WTC11 (cell line): ENCODE measurements at regions not wholly inside any gene's neighbourhood (a gene's known extent, or its start where the extent isn't known, plus 50 kb on each side); places are given as distances from the start of the nearest gene placed in this dataset.

Experiments
- ATAC-seq: fragments of 200-7000 bp; cut with Tn5 transposase; 2 replicates; pipeline ENCODE4 v1.10.0; 2021; ENCODE audit warnings: mild to moderate bottlenecking, moderate library complexity
- CTCF ChIA-PET: fragments of 300-600 bp; sonication (Branson Sonifier 250); formaldehyde crosslinking; loops from one replicate; lab custom pipeline; 2021; ENCODE audit warnings: antibody characterized with exemption; lab: Charles Lee
- POLR2A ChIA-PET: fragments of 350-600 bp; sonication (Branson Sonifier 250); formaldehyde crosslinking; loops from one replicate; lab custom pipeline; 2021; ENCODE audit warnings: antibody characterized with exemption; lab: Charles Lee
- DNase-seq: peaks from one replicate; pipeline ENCODE4 v3.0.0; 2021; ENCODE audit warnings: low spot score
- H3K27ac Mint-ChIP-seq: 2 replicates; pipeline ENCODE4 v1.8.0; 2021; ENCODE audit warnings: mixed read lengths
- H3K27me3 Mint-ChIP-seq: 2 replicates; pipeline ENCODE4 v1.8.0; 2021; ENCODE audit warnings: low read depth, mild to moderate bottlenecking, moderate library complexity, mixed read lengths
- H3K36me3 Mint-ChIP-seq: 2 replicates; pipeline ENCODE4 v1.8.0; 2021; ENCODE audit warnings: mixed read lengths
- H3K4me1 Mint-ChIP-seq: 2 replicates; pipeline ENCODE4 v1.8.0; 2022; ENCODE audit warnings: mixed read lengths
- H3K4me3 Mint-ChIP-seq: 2 replicates; pipeline ENCODE4 v1.8.0; 2021; ENCODE audit warnings: mild to moderate bottlenecking, moderate library complexity, mixed read lengths
- H3K9me3 Mint-ChIP-seq: 2 replicates; pipeline ENCODE4 v1.8.0; 2021; ENCODE audit warnings: mixed read lengths
- ATF1 ChIP-seq: sonication (generic); formaldehyde crosslinking; IDR thresholded peaks from 2 replicates; pipeline ENCODE4 v1.8.1; 2023; ENCODE audit warnings: mild to moderate bottlenecking, moderate library complexity, missing genetic modification reagents
- ATF3 ChIP-seq: sonication (generic); formaldehyde crosslinking; conservative IDR thresholded peaks from 2 replicates; pipeline ENCODE4 v1.8.1; 2022; ENCODE audit warnings: mild to moderate bottlenecking, missing genetic modification reagents
- ATF6 ChIP-seq: sonication (generic); formaldehyde crosslinking; IDR thresholded peaks from 2 replicates; pipeline ENCODE4 v1.8.1; 2023; ENCODE audit warnings: mild to moderate bottlenecking, missing genetic modification reagents
- CBFB ChIP-seq: sonication (generic); formaldehyde crosslinking; IDR thresholded peaks from 2 replicates; pipeline ENCODE4 v1.8.1; 2022; ENCODE audit warnings: mild to moderate bottlenecking, low read depth, missing genetic modification reagents
- E2F4 ChIP-seq: sonication (generic); formaldehyde crosslinking; IDR thresholded peaks from 2 replicates; pipeline ENCODE4 v1.8.1; 2022; ENCODE audit warnings: low read depth, mild to moderate bottlenecking, moderate library complexity, missing genetic modification reagents, borderline replicate concordance
- ERG ChIP-seq: fragments of 250-450 bp; sonication (Bioruptor Pico); IDR thresholded peaks from 2 replicates; pipeline ENCODE4 v1.8.0; 2021; ENCODE audit warnings: mild to moderate bottlenecking
- FOXJ3 ChIP-seq: sonication (generic); formaldehyde crosslinking; IDR thresholded peaks from 2 replicates; pipeline ENCODE4 v1.9.0; 2021; ENCODE audit warnings: missing genetic modification reagents, mild to moderate bottlenecking, borderline replicate concordance
- FOXP1 ChIP-seq: sonication (generic); formaldehyde crosslinking; IDR thresholded peaks from 2 replicates; pipeline ENCODE4 v1.8.0; 2022; ENCODE audit warnings: missing genetic modification reagents, mild to moderate bottlenecking, moderate library complexity, borderline replicate concordance
- HMGA2 ChIP-seq: fragments of 250-450 bp; sonication (Bioruptor Pico); IDR thresholded peaks from 2 replicates; pipeline ENCODE4 v1.4.0; 2021; ENCODE audit warnings: mild to moderate bottlenecking, moderate library complexity
- HMGXB4 ChIP-seq: sonication (generic); formaldehyde crosslinking; IDR thresholded peaks from 2 replicates; pipeline ENCODE4 v1.8.1; 2023; ENCODE audit warnings: mild to moderate bottlenecking, moderate library complexity, missing genetic modification reagents
- IRF1 ChIP-seq: sonication (generic); formaldehyde crosslinking; IDR thresholded peaks from 2 replicates; pipeline ENCODE4 v1.8.0; 2023; ENCODE audit warnings: missing genetic modification reagents
- MXD4 ChIP-seq: fragments of 250-450 bp; sonication (Bioruptor Pico); IDR thresholded peaks from 2 replicates; pipeline ENCODE4 v1.8.0; 2021; ENCODE audit warnings: mild to moderate bottlenecking, moderate library complexity, borderline replicate concordance
- NR1H2 ChIP-seq: sonication (generic); formaldehyde crosslinking; IDR thresholded peaks from 2 replicates; pipeline ENCODE4 v1.9.0; 2021; ENCODE audit warnings: mild to moderate bottlenecking, moderate library complexity, missing genetic modification reagents
- SP1 ChIP-seq: sonication (generic); formaldehyde crosslinking; conservative IDR thresholded peaks from 2 replicates; pipeline ENCODE4 v1.8.1; 2022; ENCODE audit warnings: missing genetic modification reagents
- ZNF263 ChIP-seq: sonication (generic); formaldehyde crosslinking; IDR thresholded peaks from 2 replicates; pipeline ENCODE4 v1.8.1; 2022; ENCODE audit warnings: low read depth, mild to moderate bottlenecking, moderate library complexity, missing genetic modification reagents
- ZNF396 ChIP-seq: fragments of 250-450 bp; sonication (Bioruptor Pico); IDR thresholded peaks from 2 replicates; pipeline ENCODE4 v1.8.0; 2021; ENCODE audit warnings: mild to moderate bottlenecking, moderate library complexity, borderline replicate concordance
- ZNF425 ChIP-seq: fragments of 250-450 bp; sonication (Bioruptor Pico); conservative IDR thresholded peaks from 2 replicates; pipeline ENCODE4 v1.9.0; 2021; ENCODE audit warnings: mild to moderate bottlenecking
- ZNF532 ChIP-seq: fragments of 250-450 bp; sonication (Bioruptor Pico); IDR thresholded peaks from 2 replicates; pipeline ENCODE4 v1.9.0; 2021; ENCODE audit warnings: mild to moderate bottlenecking, borderline replicate concordance
- ZSCAN18 ChIP-seq: fragments of 250-450 bp; sonication (Bioruptor Pico); IDR thresholded peaks from 2 replicates; pipeline ENCODE4 v2.1.2; 2022; ENCODE audit warnings: mild to moderate bottlenecking, moderate library complexity

- POLR2A ChIA-PET = no interaction called here
- Mint-ChIP-seq H3K9me3 (peaks cover 9% of the 10 kb centered on the region), H3K4me3 (peak overlapping the region; percentile 45), H3K4me1 (peaks cover 68% of the 10 kb centered on the region), H3K36me3 (peaks cover 7% of the 10 kb centered on the region), H3K27me3 (peaks cover 4% of the 10 kb centered on the region), H3K27ac (peak overlapping the region; percentile 96)
- DNase-seq (peak; percentile 49), ATAC-seq (peak; percentile 83)
- CTCF ChIA-PET = interaction anchor here (0.8 to 4.4 kb wide), 14 partner anchors 8 to 416 kb away, joined by 3 to 32 read pairs (median 4); partner anchors contain the start of gene NECTIN1
- TF ChIP-seq ZNF425 (CRISPR knock-in tag) = no peak
- TF ChIP-seq ZNF532 (CRISPR knock-in tag) = 0 out of 2 replicates have a peak, but pooled peaks have one; percentile 17
- no peak for TF ChIP-seq FOXP1 (CRISPR knock-in tag)
- TF ChIP-seq ZNF263 (CRISPR knock-in tag) = no peak
- TF ChIP-seq ATF6 = no peak
- TF ChIP-seq CBFB (CRISPR knock-in tag) = no peak
- no peak for TF ChIP-seq FOXJ3 (CRISPR knock-in tag)
- TF ChIP-seq ATF3 = no peak
- TF ChIP-seq ZSCAN18 (CRISPR knock-in tag) = no peak
- no peak for TF ChIP-seq NR1H2
- no peak for TF ChIP-seq MXD4 (CRISPR knock-in tag)
- no peak for TF ChIP-seq HMGXB4
- TF ChIP-seq ERG (CRISPR knock-in tag) = no peak
- TF ChIP-seq HMGA2 (CRISPR knock-in tag) = no peak
- TF ChIP-seq SP1 (CRISPR knock-in tag) = no peak; the same call in 1 of the 2 replicates
- TF ChIP-seq IRF1 (CRISPR knock-in tag) = no peak
- TF ChIP-seq ATF1 (CRISPR knock-in tag) = no peak
- TF ChIP-seq E2F4 (CRISPR knock-in tag) = no peak
- TF ChIP-seq ZNF396 (CRISPR knock-in tag) = no peak
Measured at GRCh38 chr11:120057595-120058581, 80.0 kb downstream of the TRIM29 start.
